ENCODE measurements at regions not wholly inside any gene's neighbourhood (a gene's known extent, or its start where the extent isn't known, plus 50 kb on each side); places are given as distances from the start of the nearest gene placed in this dataset.
"Not testable (repeated sequence)": the region's sequence is repeated elsewhere in the genome, so short reads cannot be mapped to it uniquely, and the experiment has no call there.

DNA sequence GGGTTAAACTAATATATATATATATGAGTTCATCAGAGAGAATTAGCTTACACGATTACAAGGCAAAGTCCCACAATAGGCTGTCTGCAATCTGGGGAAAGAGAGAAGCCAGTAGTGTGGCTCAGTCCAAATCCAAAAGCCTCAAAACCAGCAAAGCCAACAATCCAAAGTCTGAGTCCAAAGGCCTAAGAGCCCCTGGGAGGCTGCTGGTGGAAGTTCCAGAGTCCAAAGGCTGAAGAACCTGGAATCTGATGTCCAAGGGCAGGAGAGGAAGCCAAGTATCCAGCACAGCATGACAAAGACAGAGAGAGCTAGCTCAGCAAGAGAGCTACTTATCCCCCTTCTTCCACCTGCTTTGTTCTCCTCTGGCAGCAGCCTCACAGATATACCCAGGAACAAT lies 274.7 kb upstream of the ID4 start:
- H3K4me3 ChIP-seq (ENCODE audit: low read depth, low read length): no peak overlapping the region
- H2AFZ ChIP-seq (ENCODE audit: low read length, unreplicated experiment): no peak overlapping the region
- H3K79me2 ChIP-seq (ENCODE audit: control insufficient read depth, insufficient read depth, low read length, unreplicated experiment): no peaks in the 10 kb centered on the region
- no peaks in the 10 kb centered on the region for H3K4me1 ChIP-seq (ENCODE audit: control insufficient read depth, insufficient read depth, low read length, unreplicated experiment)
- no peak overlapping the region for H3K27ac ChIP-seq (ENCODE audit: low read depth, low read length)
- H3K36me3 ChIP-seq (ENCODE audit: insufficient read depth, low read length): no peaks in the 10 kb centered on the region
- H3K27me3 ChIP-seq (ENCODE audit: insufficient read depth, low read length): no peaks in the 10 kb centered on the region

DNA sequence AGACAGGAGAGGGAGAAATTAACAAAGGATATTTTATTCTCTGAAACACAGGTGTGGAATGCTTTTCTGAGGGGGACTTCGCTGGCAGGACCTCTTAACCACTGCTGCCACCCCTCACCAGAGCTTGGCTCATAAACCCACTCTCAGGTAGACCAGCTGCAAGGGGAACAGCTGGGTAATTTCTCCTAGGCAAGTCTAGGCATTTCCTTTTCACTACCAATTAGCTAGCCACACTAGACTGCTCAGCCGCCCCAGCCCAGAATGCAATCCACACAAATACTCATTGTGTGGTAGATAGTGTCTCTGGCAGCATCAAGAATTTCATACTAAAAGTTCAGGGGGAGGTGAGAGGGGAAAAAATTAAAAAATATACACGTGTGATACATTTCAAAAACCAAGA lies 267.6 kb upstream of the ID4 start:
- Histone ChIP-seq H3K27ac (ENCODE audit: low read depth, low read length) (no peak overlapping the region), H3K36me3 (ENCODE audit: insufficient read depth, low read length) (no peaks in the 10 kb centered on the region), H3K27me3 (ENCODE audit: insufficient read depth, low read length) (no peaks in the 10 kb centered on the region; the same call in 1 of the 2 replicates), H3K4me1 (ENCODE audit: control insufficient read depth, insufficient read depth, low read length, unreplicated experiment) (no peaks in the 10 kb centered on the region), H3K4me3 (ENCODE audit: low read depth, low read length) (no peak overlapping the region), H2AFZ (ENCODE audit: low read length, unreplicated experiment) (no peak overlapping the region), H3K79me2 (ENCODE audit: control insufficient read depth, insufficient read depth, low read length, unreplicated experiment) (no peaks in the 10 kb centered on the region)

DNA sequence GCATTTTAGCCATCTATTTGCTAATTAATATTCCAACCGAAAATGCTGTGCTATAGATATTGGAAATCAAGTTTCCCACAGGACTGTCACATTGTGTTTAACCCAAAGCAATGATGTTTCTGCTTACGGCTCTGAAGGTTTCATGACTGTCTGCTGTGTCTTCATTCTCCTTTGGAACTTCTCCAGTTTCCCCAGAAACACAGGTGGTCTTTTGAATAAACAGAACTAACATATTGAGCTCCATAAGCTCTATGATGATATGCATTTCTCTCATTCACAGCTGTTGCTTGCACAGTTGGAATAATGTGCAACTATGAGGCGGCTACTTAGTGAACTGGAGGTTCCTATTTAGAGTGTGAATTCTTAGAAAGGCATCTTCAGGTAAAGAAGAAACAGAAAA lies 266.0 kb upstream of the ID4 start:
- Histone ChIP-seq H3K4me1 (ENCODE audit: control insufficient read depth, insufficient read depth, low read length, unreplicated experiment) (no peaks in the 10 kb centered on the region), H2AFZ (ENCODE audit: low read length, unreplicated experiment) (no peak overlapping the region), H3K36me3 (ENCODE audit: insufficient read depth, low read length) (no peaks in the 10 kb centered on the region), H3K27ac (ENCODE audit: low read depth, low read length) (no peak overlapping the region), H3K79me2 (ENCODE audit: control insufficient read depth, insufficient read depth, low read length, unreplicated experiment) (no peaks in the 10 kb centered on the region), H3K4me3 (ENCODE audit: low read depth, low read length) (no peak overlapping the region), H3K27me3 (ENCODE audit: insufficient read depth, low read length) (no peaks in the 10 kb centered on the region; the same call in 1 of the 2 replicates)

DNA sequence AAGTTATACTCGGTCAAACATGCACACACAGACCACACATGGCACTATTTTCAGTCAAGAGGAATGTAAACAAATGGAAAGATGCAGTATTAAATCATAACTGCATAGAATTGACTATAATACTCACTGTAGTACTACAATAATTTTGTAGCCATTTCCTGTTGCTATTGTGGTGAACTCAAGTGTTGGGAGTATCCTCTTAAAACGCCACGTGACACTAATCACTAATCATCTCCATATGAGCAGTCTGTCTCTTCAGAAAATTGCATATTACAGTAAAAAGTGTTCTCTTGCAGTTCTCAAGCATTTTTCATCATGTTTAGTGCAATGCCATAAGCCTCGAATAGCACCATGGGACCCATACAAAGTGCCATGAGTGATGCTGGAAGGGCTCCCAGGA lies 258.7 kb upstream of the ID4 start:
- no peak overlapping the region for H3K27ac ChIP-seq (ENCODE audit: low read depth, low read length)
- no peaks in the 10 kb centered on the region for H3K4me1 ChIP-seq (ENCODE audit: control insufficient read depth, insufficient read depth, low read length, unreplicated experiment)
- no peak overlapping the region for H3K4me3 ChIP-seq (ENCODE audit: low read depth, low read length)
- H3K36me3 ChIP-seq (ENCODE audit: insufficient read depth, low read length): no peaks in the 10 kb centered on the region
- no peaks in the 10 kb centered on the region for H3K27me3 ChIP-seq (ENCODE audit: insufficient read depth, low read length)
- H3K79me2 ChIP-seq (ENCODE audit: control insufficient read depth, insufficient read depth, low read length, unreplicated experiment): no peaks in the 10 kb centered on the region
- H2AFZ ChIP-seq (ENCODE audit: low read length, unreplicated experiment): no peak overlapping the region

DNA sequence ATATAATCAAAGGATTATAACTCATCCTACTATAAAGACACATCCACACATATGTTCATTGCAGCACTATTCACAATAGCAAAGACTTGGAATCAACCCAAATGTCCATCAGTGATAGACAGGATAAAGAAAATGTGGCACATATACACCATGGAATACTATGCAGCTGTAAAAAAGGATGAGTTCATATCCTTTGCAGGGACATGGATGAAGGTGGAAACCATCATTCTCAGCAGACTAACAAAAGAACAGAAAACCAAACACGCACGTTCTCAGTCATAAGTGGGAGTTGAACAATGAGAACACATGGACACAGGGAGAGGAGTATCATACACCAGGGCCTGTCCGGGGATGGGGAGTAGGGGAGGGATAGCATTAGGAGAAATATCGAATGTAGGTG lies 253.0 kb upstream of the ID4 start:
- H3K4me1 ChIP-seq (ENCODE audit: control insufficient read depth, insufficient read depth, low read length, unreplicated experiment); H3K36me3 ChIP-seq (ENCODE audit: insufficient read depth, low read length); H3K27ac ChIP-seq (ENCODE audit: low read depth, low read length): not testable (repeated sequence)

DNA sequence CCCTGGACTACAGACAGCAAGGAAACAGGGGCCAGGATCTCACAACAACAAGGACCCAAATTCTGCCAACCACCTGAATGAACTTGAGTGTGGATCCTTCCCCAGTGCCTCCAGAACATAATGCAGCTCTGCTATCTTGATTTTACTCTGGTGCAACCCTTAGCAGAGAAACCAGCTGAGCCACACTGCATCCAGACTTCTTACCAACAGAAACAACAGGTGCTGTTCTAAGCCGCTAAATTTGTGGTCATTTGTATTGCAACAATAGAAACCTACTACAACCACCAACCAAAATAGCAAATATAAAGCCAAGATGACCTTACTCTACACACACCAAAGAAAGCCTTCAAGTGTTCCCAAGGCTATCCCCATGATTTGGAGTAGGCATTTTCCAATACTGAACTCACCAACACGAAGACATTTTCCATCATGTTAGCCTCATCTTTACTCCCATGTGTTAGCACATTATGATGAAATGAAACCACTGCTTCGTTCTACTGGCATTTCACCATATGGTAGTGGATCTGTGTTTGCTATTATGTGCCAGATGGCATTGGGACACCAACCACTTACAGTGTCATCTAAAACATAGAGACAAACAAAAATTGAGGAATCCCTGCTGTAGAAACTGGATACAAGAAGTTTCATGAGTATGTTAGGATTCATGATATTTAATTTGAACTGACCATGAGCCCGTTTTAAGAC lies 249.8 kb upstream of the ID4 start:
- no peak overlapping the region for H3K4me3 ChIP-seq (ENCODE audit: low read depth, low read length)
- H3K27me3 ChIP-seq (ENCODE audit: insufficient read depth, low read length): no peaks in the 10 kb centered on the region
- H3K27ac ChIP-seq (ENCODE audit: low read depth, low read length): no peak overlapping the region
- no peak overlapping the region for H2AFZ ChIP-seq (ENCODE audit: low read length, unreplicated experiment)
- no peaks in the 10 kb centered on the region for H3K79me2 ChIP-seq (ENCODE audit: control insufficient read depth, insufficient read depth, low read length, unreplicated experiment)
- H3K4me1 ChIP-seq (ENCODE audit: control insufficient read depth, insufficient read depth, low read length, unreplicated experiment): no peaks in the 10 kb centered on the region
- H3K36me3 ChIP-seq (ENCODE audit: insufficient read depth, low read length): no peaks in the 10 kb centered on the region

More for the DNA sequence above, 253.0 kb upstream of the ID4 start:
- H3K4me3 ChIP-seq (ENCODE audit: low read depth, low read length); H2AFZ ChIP-seq (ENCODE audit: low read length, unreplicated experiment); H3K79me2 ChIP-seq (ENCODE audit: control insufficient read depth, insufficient read depth, low read length, unreplicated experiment); H3K27me3 ChIP-seq (ENCODE audit: insufficient read depth, low read length): not testable (repeated sequence)

DNA sequence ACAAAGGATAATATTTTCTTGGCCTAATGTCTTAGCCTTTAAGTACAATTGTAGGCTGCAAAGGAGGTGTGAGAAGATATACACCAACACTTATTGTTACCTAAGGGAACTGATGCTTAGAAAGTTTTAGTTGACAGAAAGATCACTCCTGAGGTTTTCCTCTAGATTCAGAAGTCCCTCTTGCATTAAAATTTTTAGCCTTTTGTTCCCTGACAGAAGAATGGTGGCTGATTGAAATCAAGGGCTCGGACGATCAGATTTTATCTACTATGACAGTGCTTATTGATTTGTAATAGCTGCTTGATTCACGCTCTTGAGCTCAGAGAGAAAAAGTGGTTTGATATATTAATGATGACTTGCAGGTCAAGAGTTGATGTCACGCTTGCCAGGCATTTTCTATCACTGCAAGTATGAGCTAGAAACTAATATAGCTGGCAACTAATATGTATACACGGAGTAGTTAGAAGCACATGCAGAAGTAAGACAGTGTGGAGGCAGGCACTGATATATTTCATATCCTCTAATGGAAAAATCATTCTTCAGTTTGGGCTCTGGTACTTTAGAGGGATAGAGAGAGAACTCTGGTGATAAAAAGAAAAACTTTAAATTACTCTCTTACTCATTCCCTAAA lies 246.6 kb upstream of the ID4 start:
- Histone ChIP-seq H3K36me3 (ENCODE audit: insufficient read depth, low read length) (no peaks in the 10 kb centered on the region), H3K27me3 (ENCODE audit: insufficient read depth, low read length) (no peaks in the 10 kb centered on the region), H2AFZ (ENCODE audit: low read length, unreplicated experiment) (no peak overlapping the region), H3K79me2 (ENCODE audit: control insufficient read depth, insufficient read depth, low read length, unreplicated experiment) (no peaks in the 10 kb centered on the region), H3K4me1 (ENCODE audit: control insufficient read depth, insufficient read depth, low read length, unreplicated experiment) (no peaks in the 10 kb centered on the region), H3K27ac (ENCODE audit: low read depth, low read length) (no peak overlapping the region), H3K4me3 (ENCODE audit: low read depth, low read length) (no peak overlapping the region)

DNA sequence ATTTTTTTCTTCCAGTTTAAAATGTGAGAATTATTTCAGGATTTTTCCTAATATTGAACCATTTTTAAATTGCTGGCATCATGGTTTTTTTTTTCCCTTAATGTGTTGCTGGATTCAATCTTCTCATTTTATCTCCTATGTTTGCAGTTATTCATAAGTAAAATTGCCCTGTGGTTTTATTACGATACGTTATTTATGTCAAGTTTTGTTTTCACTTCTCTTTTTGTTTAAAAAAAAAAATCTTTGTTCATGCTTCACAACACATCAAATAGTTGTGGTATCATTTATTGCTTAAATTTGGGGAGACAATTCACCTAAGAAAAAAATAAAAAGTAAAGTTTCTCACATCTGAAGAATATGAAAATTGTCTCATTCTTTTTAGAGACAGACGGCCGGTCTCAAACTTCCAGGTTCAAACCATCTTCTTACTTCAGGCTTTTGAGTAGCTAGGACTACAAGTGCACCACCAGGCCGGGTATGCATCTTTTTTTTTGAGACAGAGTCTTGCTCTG lies 239.3 kb upstream of the ID4 start:
- Histone ChIP-seq H3K79me2 (ENCODE audit: control insufficient read depth, insufficient read depth, low read length, unreplicated experiment) (no peaks in the 10 kb centered on the region), H3K36me3 (ENCODE audit: insufficient read depth, low read length) (no peaks in the 10 kb centered on the region), H3K27ac (ENCODE audit: low read depth, low read length) (no peak overlapping the region), H3K27me3 (ENCODE audit: insufficient read depth, low read length) (no peaks in the 10 kb centered on the region), H3K4me3 (ENCODE audit: low read depth, low read length) (no peak overlapping the region), H2AFZ (ENCODE audit: low read length, unreplicated experiment) (no peak overlapping the region), H3K4me1 (ENCODE audit: control insufficient read depth, insufficient read depth, low read length, unreplicated experiment) (no peaks in the 10 kb centered on the region)

DNA sequence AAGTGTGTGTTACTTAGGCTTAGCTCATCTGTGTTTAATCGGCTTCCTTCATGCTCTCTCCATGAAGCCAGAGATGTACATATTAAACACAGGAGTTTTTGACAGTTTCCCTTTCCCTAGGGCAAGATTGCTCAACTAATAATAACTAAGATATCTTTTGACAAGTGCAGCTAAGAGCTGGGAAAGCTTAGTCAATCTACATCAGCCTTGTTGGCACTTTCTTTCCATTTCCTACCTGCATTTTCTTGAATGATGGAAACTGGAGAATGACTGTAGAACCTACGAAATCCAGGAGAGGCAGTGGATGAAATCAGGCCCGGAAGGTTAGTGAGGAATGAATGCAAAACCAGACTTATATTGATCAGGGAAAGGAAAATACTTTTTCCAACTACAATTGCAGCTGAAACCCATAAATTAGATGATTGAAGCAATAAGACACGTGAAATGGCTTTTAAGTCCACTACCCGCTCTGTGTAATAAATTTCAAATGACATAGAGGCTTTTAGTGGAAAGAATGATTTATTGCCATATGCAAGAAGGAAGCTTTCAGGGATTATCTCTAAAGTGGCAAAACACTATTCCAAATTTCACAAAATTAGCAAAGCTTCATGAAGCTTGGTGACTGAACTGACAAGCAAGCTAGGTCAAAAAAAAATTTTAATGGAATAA lies 237.2 kb upstream of the ID4 start:
- no peak overlapping the region for H2AFZ ChIP-seq (ENCODE audit: low read length, unreplicated experiment)
- no peak overlapping the region for H3K27ac ChIP-seq (ENCODE audit: low read depth, low read length)
- H3K79me2 ChIP-seq (ENCODE audit: control insufficient read depth, insufficient read depth, low read length, unreplicated experiment): no peaks in the 10 kb centered on the region
- H3K27me3 ChIP-seq (ENCODE audit: insufficient read depth, low read length): no peaks in the 10 kb centered on the region
- no peaks in the 10 kb centered on the region for H3K36me3 ChIP-seq (ENCODE audit: insufficient read depth, low read length)
- no peak overlapping the region for H3K4me3 ChIP-seq (ENCODE audit: low read depth, low read length)
- H3K4me1 ChIP-seq (ENCODE audit: control insufficient read depth, insufficient read depth, low read length, unreplicated experiment): no peaks in the 10 kb centered on the region

DNA sequence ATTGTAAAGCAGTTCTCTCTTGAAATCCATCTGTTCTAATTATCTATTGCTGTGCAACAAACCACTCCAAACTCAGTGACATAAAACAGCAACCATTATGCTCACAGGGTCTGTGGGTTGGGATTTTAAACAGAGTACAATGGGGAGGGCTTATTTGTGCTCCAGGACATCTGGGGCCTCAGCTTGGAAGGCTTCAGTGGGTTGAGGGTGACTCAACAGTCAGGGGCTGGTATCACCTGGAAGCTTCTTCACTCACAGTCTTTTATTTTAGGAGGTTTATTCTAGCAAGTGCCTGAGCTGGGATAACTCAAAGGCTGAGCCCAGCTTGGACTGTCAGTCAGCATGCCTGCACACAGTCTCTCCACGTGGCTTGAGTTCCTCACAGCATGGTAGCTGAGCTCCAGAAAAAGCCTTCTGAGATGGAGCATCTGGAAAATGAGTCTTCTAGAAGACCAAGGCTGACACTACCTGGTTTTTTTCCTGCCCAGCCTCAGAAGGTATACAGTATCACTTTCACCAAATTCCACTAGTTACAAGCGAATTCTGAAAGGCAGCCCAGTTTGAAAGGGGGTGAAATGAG lies 234.6 kb upstream of the ID4 start:
- H3K27ac ChIP-seq (ENCODE audit: low read depth, low read length): no peak overlapping the region
- H2AFZ ChIP-seq (ENCODE audit: low read length, unreplicated experiment): no peak overlapping the region
- H3K27me3 ChIP-seq (ENCODE audit: insufficient read depth, low read length): no peaks in the 10 kb centered on the region
- H3K79me2 ChIP-seq (ENCODE audit: control insufficient read depth, insufficient read depth, low read length, unreplicated experiment): no peaks in the 10 kb centered on the region
- H3K36me3 ChIP-seq (ENCODE audit: insufficient read depth, low read length): no peaks in the 10 kb centered on the region
- H3K4me3 ChIP-seq (ENCODE audit: low read depth, low read length): no peak overlapping the region
- H3K4me1 ChIP-seq (ENCODE audit: control insufficient read depth, insufficient read depth, low read length, unreplicated experiment): no peaks in the 10 kb centered on the region
